Ovary (tissue), 7 donors: ENCODE measurements at regions not wholly inside any gene's neighbourhood (a gene's known extent, or its start where the extent isn't known, plus 50 kb on each side); places are given as distances from the start of the nearest gene placed in this dataset.

Experiments
- DNase-seq, 5 donors: peaks; one replicate each; pipeline ENCODE4 v3.0.0-alpha.2; 2019 to 2020
- H3K27ac ChIP-seq, 2 donors: fragments of 200-600 bp; one replicate each; pipeline versions ENCODE4 v1.5.1 to v1.8.0; 2019 to 2022
- H3K27me3 ChIP-seq: fragments of 200-600 bp; one replicate; pipeline ENCODE4 v1.8.0; 2022
- H3K36me3 ChIP-seq: fragments of 200-600 bp; sonication (generic); one replicate; pipeline ENCODE4 v1.5.1; 2019
- H3K4me1 ChIP-seq: one replicate; pipeline ENCODE4 v1.8.1; 2013; ENCODE audit warnings: mild to moderate bottlenecking, moderate library complexity; ENCODE audit not compliant: insufficient read depth
- H3K4me3 ChIP-seq: fragments of 200-600 bp; sonication (generic); one replicate; pipeline ENCODE4 v1.5.1; 2017
- H3K9me3 ChIP-seq, 2 donors: fragments of 200-600 bp in 1 of 2; sonication (generic) in 1 of 2; one replicate each; pipeline versions ENCODE4 v1.5.1 to v1.8.1; 2013 to 2019; ENCODE audit warnings: mild to moderate bottlenecking in 1 of 2, moderate library complexity in 1 of 2
- CTCF ChIP-seq, 3 donors: fragments of 450-650 bp in 2 of 3; fragments of 200-600 bp in 1 of 3; IDR thresholded peaks; one replicate each; pipeline versions ENCODE4 v1.5.1 to v1.8.0; 2016 to 2022; ENCODE audit warnings: antibody characterized with exemption in 3 of 3, mild to moderate bottlenecking in 1 of 3
- EP300 ChIP-seq: sonication (generic); formaldehyde crosslinking; IDR thresholded peaks from one replicate; pipeline ENCODE4 v1.6.1; 2017; ENCODE audit warnings: antibody characterized with exemption
- POLR2A ChIP-seq: fragments of 450-650 bp; IDR thresholded peaks from one replicate; pipeline ENCODE4 v1.6.1; 2017; ENCODE audit warnings: antibody characterized with exemption, mild to moderate bottlenecking, moderate library complexity
- WGBS, 3 donors: extraction: QIAGEN DNeasy Blood & Tissue Kit in 1 of 3; methylation state at CpG; one replicate each; pipeline versions ENCODE4 v1.1.5 to v1.1.7; 2013 to 2017; 5-methylcytosine and 5-hydroxymethylcytosine counted together
- intact Hi-C, 4 donors: fragments of 100-400 bp; cut with DNase I; formaldehyde crosslinking; loops; one replicate each; pipeline versions ENCODE4 v1.11.0 to v1.15.1; 2022 to 2023
- donor health status: DM: no; HTN: no; CAD: no; lungs with moderate emphysema.
- donor health status: DM: no; HTN: no; CAD: no.
- donor health status: Bipolar disorder and iron deficiency.
- donor health status: DM: no; HTN: no; CAD: no.
- donor health status: DM: yes; HTN: yes; CAD: no.

GRCh38 chr11:11747570-11747969 lies 94.2 kb upstream of the USP47 start:
- no peak for TF ChIP-seq EP300
- no peaks in the 10 kb centered on the region for H3K27me3 ChIP-seq
- H3K4me3 ChIP-seq = no peak overlapping the region
- H3K4me1 ChIP-seq = no peaks in the 10 kb centered on the region
- H3K27ac ChIP-seq = no peak overlapping the region
- intact Hi-C loops = no loop called here
- H3K36me3 ChIP-seq = no peaks in the 10 kb centered on the region
- no peaks in the 10 kb centered on the region for H3K9me3 ChIP-seq
- WGBS, 3 donors = 86 to 93% (median 92%) methylated on average over 1 of the region's 1 CpG
- DNase-seq = no peak

GRCh38 chr11:11746449-11746848 lies 95.3 kb upstream of the USP47 start:
- Histone ChIP-seq H3K4me3 (no peak overlapping the region), H3K27ac (no peak overlapping the region), H3K4me1 (no peaks in the 10 kb centered on the region), H3K9me3 (no peaks in the 10 kb centered on the region), H3K36me3 (no peaks in the 10 kb centered on the region), H3K27me3 (no peaks in the 10 kb centered on the region)
- 62 to 84% (median 74%) methylated on average over 1 of the region's 1 CpG for WGBS, 3 donors
- no peak for TF ChIP-seq POLR2A
- no peak for TF ChIP-seq CTCF (IDR thresholded peaks at IDR 0.05)
- DNase-seq = no peak
- intact Hi-C loops = no loop called here

GRCh38 chr11:11743216-11743615 lies 98.6 kb upstream of the USP47 start:
- Histone ChIP-seq H3K27me3 (no peaks in the 10 kb centered on the region), H3K9me3 (no peaks in the 10 kb centered on the region), H3K4me1 (no peaks in the 10 kb centered on the region), H3K4me3 (no peak overlapping the region), H3K27ac (no peak overlapping the region), H3K36me3 (no peaks in the 10 kb centered on the region)
- TF ChIP-seq POLR2A = no peak
- TF ChIP-seq CTCF (IDR thresholded peaks at IDR 0.05) = no peak
- TF ChIP-seq EP300 = no peak
- intact Hi-C loops = no loop called here
- 92 to 97% (median 93%) methylated on average over 3 of the region's 3 CpGs for WGBS, 3 donors
- DNase-seq = no peak

GRCh38 chr11:11742486-11742885 lies 99.3 kb upstream of the USP47 start:
- no peak overlapping the region for H3K27ac ChIP-seq
- intact Hi-C loops = no loop called here
- 67 to 84% (median 74%) methylated on average over 5 of the region's 5 CpGs for WGBS, 3 donors
- H3K36me3 ChIP-seq = no peaks in the 10 kb centered on the region
- TF ChIP-seq CTCF (IDR thresholded peaks at IDR 0.05) = no peak
- TF ChIP-seq EP300 = no peak
- no peak for TF ChIP-seq POLR2A
- H3K27me3 ChIP-seq = no peaks in the 10 kb centered on the region
- H3K4me3 ChIP-seq = no peak overlapping the region
- no peak for DNase-seq
- no peaks in the 10 kb centered on the region for H3K4me1 ChIP-seq
- H3K9me3 ChIP-seq = no peaks in the 10 kb centered on the region

- Histone ChIP-seq H3K9me3 (no peaks in the 10 kb centered on the region), H3K27me3 (no peaks in the 10 kb centered on the region), H3K4me1 (no peaks in the 10 kb centered on the region), H3K4me3 (no peak overlapping the region), H3K36me3 (no peaks in the 10 kb centered on the region), H3K27ac (no peak overlapping the region)
- intact Hi-C loops = no loop called here
- TF ChIP-seq POLR2A (no peak), EP300 (no peak), CTCF (IDR thresholded peaks at IDR 0.05) (no peak)
- no peak for DNase-seq
- 78 to 86% (median 84%) methylated on average over 1 of the region's 1 CpG for WGBS, 3 donors
Measured at GRCh38 chr11:11740836-11741235, 100.9 kb upstream of the USP47 start.
